KMS-11 (cell line): ENCODE measurements at regions not wholly inside any gene's neighbourhood (a gene's known extent, or its start where the extent isn't known, plus 50 kb on each side); places are given as distances from the start of the nearest gene placed in this dataset.

ENCODE experiments used
- H2AFZ ChIP-seq: fragments of 200-600 bp; sonication (generic); 2 replicates; pipeline ENCODE4 v1.6.1; 2016; ENCODE audit warnings: antibody characterized with exemption, mixed run types, low read depth
- H3K27ac ChIP-seq: fragments of 200-600 bp; sonication (generic); 2 replicates; pipeline ENCODE4 v1.6.1; 2016; ENCODE audit warnings: mild to moderate bottlenecking, mixed run types
- H3K27me3 ChIP-seq: fragments of 200-600 bp; sonication (generic); 2 replicates; pipeline ENCODE4 v1.6.1; 2017; ENCODE audit warnings: mild to moderate bottlenecking, low read depth, mixed run types, moderate library complexity; ENCODE audit not compliant: insufficient read depth
- H3K36me3 ChIP-seq: fragments of 200-600 bp; sonication (generic); 2 replicates; pipeline ENCODE4 v1.6.1; 2017; ENCODE audit warnings: mild to moderate bottlenecking, mixed run types; ENCODE audit not compliant: insufficient read depth
- H3K4me1 ChIP-seq: fragments of 200-600 bp; sonication (generic); 2 replicates; pipeline ENCODE4 v1.6.1; 2016; ENCODE audit warnings: mild to moderate bottlenecking, low read depth, mixed run types; ENCODE audit not compliant: poor library complexity, severe bottlenecking
- H3K4me2 ChIP-seq: fragments of 200-600 bp; sonication (generic); 2 replicates; pipeline ENCODE4 v1.7.0; 2016; ENCODE audit warnings: mild to moderate bottlenecking, mixed run types
- H3K4me3 ChIP-seq: fragments of 200-600 bp; sonication (generic); IDR thresholded peaks from 2 replicates; pipeline ENCODE4 v1.6.1; 2017; ENCODE audit warnings: low read depth, low read length, mixed read lengths; ENCODE audit not compliant: insufficient read depth
- H3K79me2 ChIP-seq: fragments of 200-600 bp; sonication (generic); 2 replicates; pipeline ENCODE4 v1.6.1; 2016; ENCODE audit warnings: low read depth, mixed run types; ENCODE audit not compliant: insufficient read depth
- H3K9ac ChIP-seq: fragments of 200-600 bp; sonication (generic); 2 replicates; pipeline ENCODE4 v1.6.1; 2016; ENCODE audit warnings: mild to moderate bottlenecking, mixed run types
- H4K20me1 ChIP-seq: fragments of 200-600 bp; sonication (generic); 2 replicates; pipeline ENCODE4 v1.6.1; 2016; ENCODE audit warnings: mild to moderate bottlenecking, mixed run types; ENCODE audit not compliant: insufficient read depth
- TF ChIP-seq, protein P1 (sequence below): fragments of 200-600 bp; sonication (generic); conservative IDR thresholded peaks from 2 replicates; pipeline ENCODE4 v1.6.1; 2017; ENCODE audit warnings: low read depth, mild to moderate bottlenecking, antibody characterized with exemption, low read length, moderate library complexity, mixed read lengths

DNA sequence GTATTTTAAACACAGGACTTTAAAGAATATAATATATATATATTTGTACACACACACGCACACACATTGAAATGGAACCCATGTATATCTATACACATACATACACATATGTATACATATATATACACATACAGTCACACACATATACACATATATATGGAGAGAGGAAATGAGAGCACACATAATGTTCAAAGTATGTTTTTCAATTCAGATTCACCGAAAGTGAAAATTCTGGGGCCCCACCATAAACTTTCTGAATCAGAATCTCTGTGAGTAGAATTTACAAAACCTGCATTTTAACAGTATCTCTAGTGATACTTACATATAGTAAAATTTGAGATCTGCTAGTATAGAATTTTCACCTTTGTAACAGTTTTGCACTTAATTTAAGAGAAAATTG is 60.4 kb upstream of the OBI1 start:
- Histone ChIP-seq H2AFZ (no peak overlapping the region), H3K27ac (no peak overlapping the region), H3K4me2 (no peak overlapping the region), H3K36me3 (no peaks in the 10 kb centered on the region), H3K4me1 (no peaks in the 10 kb centered on the region), H4K20me1 (no peaks in the 10 kb centered on the region), H3K4me3 (no peak overlapping the region), H3K9ac (no peak overlapping the region), H3K27me3 (no peaks in the 10 kb centered on the region), H3K79me2 (no peaks in the 10 kb centered on the region)
- TF ChIP-seq, protein P1, sequence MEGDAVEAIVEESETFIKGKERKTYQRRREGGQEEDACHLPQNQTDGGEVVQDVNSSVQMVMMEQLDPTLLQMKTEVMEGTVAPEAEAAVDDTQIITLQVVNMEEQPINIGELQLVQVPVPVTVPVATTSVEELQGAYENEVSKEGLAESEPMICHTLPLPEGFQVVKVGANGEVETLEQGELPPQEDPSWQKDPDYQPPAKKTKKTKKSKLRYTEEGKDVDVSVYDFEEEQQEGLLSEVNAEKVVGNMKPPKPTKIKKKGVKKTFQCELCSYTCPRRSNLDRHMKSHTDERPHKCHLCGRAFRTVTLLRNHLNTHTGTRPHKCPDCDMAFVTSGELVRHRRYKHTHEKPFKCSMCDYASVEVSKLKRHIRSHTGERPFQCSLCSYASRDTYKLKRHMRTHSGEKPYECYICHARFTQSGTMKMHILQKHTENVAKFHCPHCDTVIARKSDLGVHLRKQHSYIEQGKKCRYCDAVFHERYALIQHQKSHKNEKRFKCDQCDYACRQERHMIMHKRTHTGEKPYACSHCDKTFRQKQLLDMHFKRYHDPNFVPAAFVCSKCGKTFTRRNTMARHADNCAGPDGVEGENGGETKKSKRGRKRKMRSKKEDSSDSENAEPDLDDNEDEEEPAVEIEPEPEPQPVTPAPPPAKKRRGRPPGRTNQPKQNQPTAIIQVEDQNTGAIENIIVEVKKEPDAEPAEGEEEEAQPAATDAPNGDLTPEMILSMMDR = no peak

DNA sequence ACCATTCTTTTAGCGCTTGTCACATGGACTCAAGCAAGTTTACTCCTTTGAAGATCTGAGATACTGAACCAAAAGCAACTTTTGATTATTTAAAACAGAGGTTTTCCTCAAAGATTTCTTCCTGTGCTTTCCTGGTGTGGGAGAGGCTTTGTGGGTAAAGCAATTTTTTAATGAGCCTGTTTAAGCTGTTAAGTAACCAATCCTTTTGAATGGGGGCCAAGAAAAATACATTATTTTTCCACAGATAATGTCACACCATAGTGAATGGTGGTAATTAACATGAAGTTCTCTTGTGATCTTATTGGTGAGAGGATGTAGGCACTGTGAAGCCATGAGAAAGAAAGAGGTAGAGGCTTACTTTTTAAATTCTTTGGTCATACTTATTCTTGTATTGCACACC is 55.8 kb upstream of the OBI1 start:
- H2AFZ ChIP-seq = no peak overlapping the region
- H3K27ac ChIP-seq = no peak overlapping the region
- H3K36me3 ChIP-seq = no peaks in the 10 kb centered on the region

DNA sequence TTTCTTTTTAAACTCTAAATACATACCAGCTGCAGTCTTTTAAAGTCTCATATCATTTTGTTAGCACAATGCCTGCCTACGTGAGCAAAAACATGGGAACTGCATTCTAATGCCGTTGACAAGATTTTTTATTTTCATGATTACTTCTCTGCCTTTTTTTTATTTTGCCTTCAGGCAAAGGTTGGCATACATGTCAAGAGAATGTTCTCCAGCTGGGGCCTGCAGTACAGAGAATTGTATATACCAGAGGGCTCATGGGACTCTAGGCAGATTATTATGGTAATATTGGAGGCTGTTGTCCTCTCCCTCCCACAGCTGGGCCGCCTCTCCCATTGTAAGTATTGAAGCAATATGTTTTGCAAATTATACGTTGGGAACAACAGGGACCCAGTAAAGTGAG is 53.9 kb upstream of the OBI1 start:
- TF ChIP-seq, protein P1 = no peak
- Histone ChIP-seq H3K4me2 (no peak overlapping the region), H3K36me3 (no peaks in the 10 kb centered on the region), H3K4me1 (no peaks in the 10 kb centered on the region), H3K27ac (no peak overlapping the region), H4K20me1 (no peaks in the 10 kb centered on the region), H3K9ac (no peak overlapping the region), H3K27me3 (no peaks in the 10 kb centered on the region), H2AFZ (no peak overlapping the region), H3K4me3 (no peak overlapping the region), H3K79me2 (no peaks in the 10 kb centered on the region)

More for the DNA sequence above, 55.8 kb upstream of the OBI1 start:
- Histone ChIP-seq H3K79me2 (no peaks in the 10 kb centered on the region), H3K4me2 (no peak overlapping the region), H3K4me1 (no peaks in the 10 kb centered on the region), H3K4me3 (no peak overlapping the region), H3K9ac (no peak overlapping the region), H4K20me1 (no peaks in the 10 kb centered on the region), H3K27me3 (no peaks in the 10 kb centered on the region)
- TF ChIP-seq, protein P1 = no peak

DNA sequence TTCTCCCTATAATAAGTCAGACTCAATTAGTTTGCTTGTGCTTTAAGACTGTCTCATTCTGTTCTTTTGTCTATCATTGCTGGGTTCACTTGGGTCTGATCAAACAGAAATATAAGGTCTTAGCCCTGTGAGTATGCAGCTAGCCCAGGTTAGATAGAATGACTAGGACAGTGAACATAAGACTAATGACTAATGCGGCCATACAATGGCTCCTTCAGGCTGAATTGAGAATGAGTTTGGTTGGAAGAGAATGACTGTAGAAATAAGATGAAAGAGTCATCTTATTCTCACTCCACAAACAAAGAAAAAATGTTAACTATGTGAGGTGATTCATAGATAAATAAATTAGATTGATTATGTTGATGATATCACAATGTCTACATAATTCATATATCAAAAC is 50.1 kb upstream of the OBI1 start:
- TF ChIP-seq, protein P1 = no peak

More for the DNA sequence above, 50.1 kb upstream of the OBI1 start:
- Histone ChIP-seq H3K9ac (no peak overlapping the region), H3K4me2 (no peak overlapping the region), H3K27ac (no peak overlapping the region), H4K20me1 (no peaks in the 10 kb centered on the region), H3K4me1 (no peaks in the 10 kb centered on the region), H2AFZ (no peak overlapping the region), H3K4me3 (no peak overlapping the region), H3K36me3 (no peaks in the 10 kb centered on the region), H3K79me2 (no peaks in the 10 kb centered on the region), H3K27me3 (no peaks in the 10 kb centered on the region)
